ENCODE measurements at regions not wholly inside any gene's neighbourhood (a gene's known extent, or its start where the extent isn't known, plus 50 kb on each side); places are given as distances from the start of the nearest gene placed in this dataset.
"Not testable (repeated sequence)": the region's sequence is repeated elsewhere in the genome, so short reads cannot be mapped to it uniquely, and the experiment has no call there.

DNA sequence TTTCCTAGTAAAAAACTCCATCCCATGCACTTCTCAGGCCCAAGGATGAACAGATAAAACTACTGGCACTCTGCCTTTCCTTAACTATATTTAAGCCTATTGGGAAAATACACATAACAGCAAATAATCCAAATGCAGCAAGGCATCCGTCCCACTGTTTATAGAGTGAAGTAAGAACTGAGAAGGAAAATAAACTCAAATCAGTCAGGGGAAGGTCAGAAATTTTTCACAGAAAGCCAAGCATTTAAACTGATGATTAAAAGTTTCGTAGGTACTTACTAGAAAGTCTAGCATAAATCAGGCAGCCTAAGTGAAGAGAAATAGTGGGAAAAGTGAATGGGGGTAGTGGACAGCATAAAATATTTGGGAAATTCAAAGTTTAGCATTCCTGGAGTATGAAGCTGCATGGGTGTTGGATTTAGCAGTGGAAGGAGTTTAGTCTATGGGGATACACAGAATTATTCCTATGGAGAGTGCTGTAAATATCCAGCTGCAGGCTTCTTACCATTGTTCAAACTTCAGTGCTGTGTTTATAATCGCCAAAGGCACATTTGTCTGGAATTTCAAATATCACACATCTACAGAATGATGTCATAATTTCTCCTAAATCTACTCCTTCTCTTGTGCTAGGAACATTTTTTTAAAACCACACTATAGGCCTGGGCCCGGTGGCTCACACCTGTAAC, 1131.0 kb upstream of the GOT2 start:
- TF ChIP-seq, protein P1, sequence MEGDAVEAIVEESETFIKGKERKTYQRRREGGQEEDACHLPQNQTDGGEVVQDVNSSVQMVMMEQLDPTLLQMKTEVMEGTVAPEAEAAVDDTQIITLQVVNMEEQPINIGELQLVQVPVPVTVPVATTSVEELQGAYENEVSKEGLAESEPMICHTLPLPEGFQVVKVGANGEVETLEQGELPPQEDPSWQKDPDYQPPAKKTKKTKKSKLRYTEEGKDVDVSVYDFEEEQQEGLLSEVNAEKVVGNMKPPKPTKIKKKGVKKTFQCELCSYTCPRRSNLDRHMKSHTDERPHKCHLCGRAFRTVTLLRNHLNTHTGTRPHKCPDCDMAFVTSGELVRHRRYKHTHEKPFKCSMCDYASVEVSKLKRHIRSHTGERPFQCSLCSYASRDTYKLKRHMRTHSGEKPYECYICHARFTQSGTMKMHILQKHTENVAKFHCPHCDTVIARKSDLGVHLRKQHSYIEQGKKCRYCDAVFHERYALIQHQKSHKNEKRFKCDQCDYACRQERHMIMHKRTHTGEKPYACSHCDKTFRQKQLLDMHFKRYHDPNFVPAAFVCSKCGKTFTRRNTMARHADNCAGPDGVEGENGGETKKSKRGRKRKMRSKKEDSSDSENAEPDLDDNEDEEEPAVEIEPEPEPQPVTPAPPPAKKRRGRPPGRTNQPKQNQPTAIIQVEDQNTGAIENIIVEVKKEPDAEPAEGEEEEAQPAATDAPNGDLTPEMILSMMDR (conservative IDR thresholded peaks at IDR 0.05), result no peak

DNA sequence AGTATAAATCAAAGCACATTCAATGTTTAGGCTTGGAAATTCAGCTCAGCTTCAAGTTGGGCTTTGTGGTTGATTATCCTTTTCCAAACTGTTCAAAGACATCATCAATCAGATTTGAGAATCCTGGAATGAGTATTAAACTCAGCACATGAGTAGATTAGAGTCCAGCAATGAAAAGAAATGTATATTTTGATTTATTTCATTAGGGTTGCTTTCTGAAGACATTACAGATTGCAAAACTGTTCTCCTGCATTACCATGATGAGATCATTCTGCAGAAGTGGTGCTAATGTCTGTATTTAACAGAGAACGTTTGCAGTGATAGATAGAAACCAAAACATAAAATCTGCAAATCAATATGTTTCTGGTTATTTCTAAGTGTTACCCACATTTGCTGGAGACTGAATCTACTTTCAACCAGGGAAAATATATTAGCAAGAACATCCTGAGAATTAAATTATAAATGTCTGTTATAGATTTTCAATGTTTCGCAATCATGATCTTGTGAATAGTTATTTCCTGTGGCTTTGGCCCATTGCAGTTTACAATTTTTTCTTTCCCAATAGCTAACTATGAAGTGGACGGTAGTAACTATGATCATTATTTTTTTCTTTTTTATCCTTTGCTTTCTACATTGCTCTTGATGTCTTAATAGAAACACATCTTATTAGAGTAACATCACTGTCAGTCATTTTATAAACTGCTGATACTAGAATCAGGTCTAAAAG, 1125.7 kb upstream of the GOT2 start:
- TF ChIP-seq, protein P1 (conservative IDR thresholded peaks at IDR 0.05), result no peak
- TF ChIP-seq ZFX (IDR thresholded peaks at IDR 0.05), result no peak
- H3K27ac ChIP-seq, result no peak overlapping the region

More for the DNA sequence above, 1131.0 kb upstream of the GOT2 start:
- no peak overlapping the region for H3K27ac ChIP-seq

DNA sequence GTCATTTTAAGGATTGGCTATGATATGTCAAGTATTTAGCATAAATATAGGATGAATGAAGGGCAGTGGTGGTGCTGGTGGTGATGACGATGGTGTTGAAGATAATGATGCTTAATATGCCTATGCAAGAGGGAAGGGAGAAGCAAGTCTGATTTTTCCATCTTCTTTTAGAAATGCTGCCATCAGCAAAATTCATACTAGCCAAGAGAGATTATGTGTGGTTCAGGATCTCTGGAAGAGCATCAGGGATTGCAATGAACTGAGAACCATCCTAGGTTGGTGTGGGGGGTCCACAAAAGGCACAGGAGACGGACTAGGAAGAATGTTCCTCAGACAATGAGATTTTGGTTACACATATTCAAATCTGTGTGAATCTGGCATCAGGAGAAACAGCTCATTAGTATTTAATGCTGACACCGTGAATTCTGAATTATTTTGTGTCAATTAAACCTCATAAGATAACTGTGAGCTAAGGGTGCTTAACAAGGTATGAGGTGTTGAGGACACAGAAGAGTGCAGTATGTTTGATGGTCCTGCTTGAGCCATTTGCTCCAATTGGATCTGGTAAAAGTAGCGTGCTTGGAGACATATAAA, 1120.8 kb upstream of the GOT2 start:
- no peak for TF ChIP-seq ZFX (IDR thresholded peaks at IDR 0.05)
- TF ChIP-seq, protein P1 (conservative IDR thresholded peaks at IDR 0.05), result no peak

DNA sequence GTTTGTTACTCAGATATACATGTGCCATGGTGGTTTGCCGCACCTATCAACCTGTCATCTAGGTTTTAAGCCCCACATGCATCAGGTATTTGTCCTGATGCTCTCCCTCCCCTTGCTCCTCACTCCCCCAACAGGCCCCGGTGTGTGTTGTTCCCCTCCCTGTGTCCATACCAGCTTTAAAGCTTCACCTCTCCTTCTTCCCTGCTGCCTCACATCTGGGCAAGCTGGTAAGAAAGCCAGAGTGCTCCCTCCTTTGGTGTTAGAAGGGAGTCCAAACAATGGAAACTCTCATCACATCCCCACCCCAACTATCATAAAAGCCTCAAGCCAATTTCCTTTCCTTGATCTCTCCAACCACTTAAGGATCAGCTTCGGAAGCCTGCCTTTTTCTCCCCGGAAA, 1115.6 kb upstream of the GOT2 start:
- H3K27ac ChIP-seq, result no peak overlapping the region
- TF ChIP-seq, protein P1 (conservative IDR thresholded peaks at IDR 0.05), result no peak
- TF ChIP-seq ZFX (IDR thresholded peaks at IDR 0.05), result no peak

More for the DNA sequence above, 1120.8 kb upstream of the GOT2 start:
- H3K27ac ChIP-seq, result no peak overlapping the region

DNA sequence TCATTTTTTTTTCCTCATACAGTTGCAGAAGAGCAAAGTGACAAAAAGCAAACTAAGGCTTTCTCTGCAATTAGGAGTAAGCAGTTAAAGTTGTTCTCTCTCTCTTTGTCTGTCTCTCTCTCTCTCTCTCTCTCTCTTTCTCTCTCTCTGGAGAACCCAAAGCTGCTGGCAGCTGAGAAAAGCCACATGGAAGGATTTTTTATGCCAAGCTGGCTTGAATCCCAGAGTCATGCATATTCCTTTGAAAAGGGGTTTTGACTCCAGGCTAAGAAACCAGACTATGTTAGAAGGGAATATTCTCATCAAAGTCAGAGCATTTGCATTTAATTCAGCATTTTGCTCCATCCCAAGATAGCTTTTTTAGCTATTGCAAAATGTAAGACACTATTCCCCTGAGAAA, 1114.2 kb upstream of the GOT2 start:
- no peak overlapping the region for H3K27ac ChIP-seq
- TF ChIP-seq, protein P1 (conservative IDR thresholded peaks at IDR 0.05), result no peak
- no peak for TF ChIP-seq ZFX (IDR thresholded peaks at IDR 0.05)

DNA sequence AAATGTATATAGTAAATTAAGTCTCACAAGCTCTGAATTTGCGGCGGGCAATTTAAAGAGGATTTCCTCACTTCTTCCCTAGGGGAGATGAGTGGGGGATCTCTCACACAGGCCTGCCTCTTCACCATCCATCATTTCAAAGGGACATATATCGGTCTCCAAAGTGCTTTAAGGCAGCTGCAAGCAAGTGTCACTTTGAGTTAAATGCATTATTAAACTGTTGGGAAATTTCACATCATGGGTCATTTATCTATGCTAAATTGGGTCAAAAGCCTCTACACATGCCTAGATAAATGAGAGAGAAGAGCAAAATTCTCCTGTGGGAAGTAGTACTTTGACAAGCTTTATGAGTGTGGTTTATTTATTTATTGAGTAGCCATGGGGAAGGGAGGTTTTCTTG, 1106.1 kb upstream of the GOT2 start:
- TF ChIP-seq, protein P1 (conservative IDR thresholded peaks at IDR 0.05), result no peak
- TF ChIP-seq ZFX (IDR thresholded peaks at IDR 0.05), result no peak
- H3K27ac ChIP-seq, result no peak overlapping the region

DNA sequence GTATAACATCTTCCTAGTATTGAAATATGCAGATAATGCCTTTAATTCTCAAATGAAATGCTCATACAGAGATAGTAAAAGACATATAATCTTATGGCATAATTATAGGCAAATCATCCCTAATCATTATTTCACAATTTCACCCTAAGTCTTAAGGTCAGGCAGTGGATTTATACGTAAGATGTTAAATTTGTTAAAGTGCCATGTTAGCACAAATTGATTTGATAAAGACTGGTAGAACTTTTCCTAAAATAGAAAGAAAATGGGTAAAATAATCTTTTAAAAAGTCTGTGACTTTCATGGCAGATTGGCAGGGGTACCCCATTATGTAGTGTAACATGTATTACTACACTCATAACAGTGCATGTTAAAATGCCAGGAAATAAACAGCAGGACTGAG, 1092.7 kb upstream of the GOT2 start:
- no peak overlapping the region for H3K27ac ChIP-seq
- TF ChIP-seq ZFX (IDR thresholded peaks at IDR 0.05), result no peak
- TF ChIP-seq, protein P1 (conservative IDR thresholded peaks at IDR 0.05), result no peak

DNA sequence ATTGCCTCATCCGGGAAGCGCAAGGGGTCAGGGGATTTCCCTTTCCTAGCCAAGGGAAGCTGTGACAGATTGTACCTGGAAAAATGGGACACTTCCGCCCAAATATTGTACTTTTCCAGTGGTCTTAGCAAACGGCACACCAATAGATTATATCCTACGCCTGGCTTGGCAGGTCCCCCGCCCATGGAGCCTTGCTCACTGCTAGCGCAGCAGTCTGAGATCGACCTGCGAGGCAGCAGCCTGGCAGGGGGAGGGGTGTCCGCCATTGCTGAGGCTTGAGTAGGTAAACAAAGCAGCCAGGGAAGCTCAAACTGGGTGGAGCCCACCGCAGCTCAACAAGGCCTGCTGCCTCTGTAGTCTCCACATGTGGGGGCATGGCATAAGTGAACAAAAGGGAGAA, 1075.4 kb upstream of the GOT2 start:
- not testable (repeated sequence) for H3K27ac ChIP-seq
